OCI-LY1 (cell line): ENCODE measurements at regions not wholly inside any gene's neighbourhood (a gene's known extent, or its start where the extent isn't known, plus 50 kb on each side); places are given as distances from the start of the nearest gene placed in this dataset.

Experiments used
- EZH2 ChIP-seq: fragments of 200-600 bp; sonication (generic), shearing (Covaris generic); IDR thresholded peaks from 2 replicates; pipeline ENCODE4 v1.8.0; 2017; ENCODE audit warnings: borderline replicate concordance, mixed run types, mild to moderate bottlenecking, antibody characterized with exemption, low read length, moderate library complexity, mixed read lengths
- TF ChIP-seq, protein P1 (sequence below): fragments of 200-600 bp; sonication (generic), shearing (Covaris generic); IDR thresholded peaks from 2 replicates; pipeline ENCODE4 v1.5.1; 2017; ENCODE audit warnings: mild to moderate bottlenecking, antibody characterized with exemption, low read length, moderate library complexity, mixed read lengths

DNA sequence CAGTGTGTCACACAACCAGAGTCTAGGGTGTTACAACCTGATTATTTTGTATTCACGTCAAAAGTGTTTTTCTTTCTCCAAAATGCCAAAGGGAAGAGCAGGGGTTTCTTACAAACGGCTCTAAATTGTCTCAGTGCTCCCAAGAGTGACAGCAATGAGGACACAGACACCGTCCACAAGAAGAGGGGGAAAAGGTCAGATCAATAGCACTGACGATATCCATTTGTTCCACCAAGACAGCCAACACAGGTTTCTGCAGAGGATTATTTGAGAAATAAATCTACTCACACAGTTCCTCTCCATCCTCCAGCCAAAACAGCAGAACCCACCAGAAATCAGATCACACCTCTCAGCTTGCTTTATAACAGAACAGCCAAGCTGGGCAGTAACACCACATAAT lies 193.9 kb downstream of the SEC16B start:
- TF ChIP-seq, protein P1, sequence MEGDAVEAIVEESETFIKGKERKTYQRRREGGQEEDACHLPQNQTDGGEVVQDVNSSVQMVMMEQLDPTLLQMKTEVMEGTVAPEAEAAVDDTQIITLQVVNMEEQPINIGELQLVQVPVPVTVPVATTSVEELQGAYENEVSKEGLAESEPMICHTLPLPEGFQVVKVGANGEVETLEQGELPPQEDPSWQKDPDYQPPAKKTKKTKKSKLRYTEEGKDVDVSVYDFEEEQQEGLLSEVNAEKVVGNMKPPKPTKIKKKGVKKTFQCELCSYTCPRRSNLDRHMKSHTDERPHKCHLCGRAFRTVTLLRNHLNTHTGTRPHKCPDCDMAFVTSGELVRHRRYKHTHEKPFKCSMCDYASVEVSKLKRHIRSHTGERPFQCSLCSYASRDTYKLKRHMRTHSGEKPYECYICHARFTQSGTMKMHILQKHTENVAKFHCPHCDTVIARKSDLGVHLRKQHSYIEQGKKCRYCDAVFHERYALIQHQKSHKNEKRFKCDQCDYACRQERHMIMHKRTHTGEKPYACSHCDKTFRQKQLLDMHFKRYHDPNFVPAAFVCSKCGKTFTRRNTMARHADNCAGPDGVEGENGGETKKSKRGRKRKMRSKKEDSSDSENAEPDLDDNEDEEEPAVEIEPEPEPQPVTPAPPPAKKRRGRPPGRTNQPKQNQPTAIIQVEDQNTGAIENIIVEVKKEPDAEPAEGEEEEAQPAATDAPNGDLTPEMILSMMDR = no peak
- no peak for TF ChIP-seq EZH2
